CD4-positive, alpha-beta T cell (primary cell): ENCODE measurements at regions not wholly inside any gene's neighbourhood (a gene's known extent, or its start where the extent isn't known, plus 50 kb on each side); places are given as distances from the start of the nearest gene placed in this dataset.

Experiments
- ATAC-seq: fragments of 200-7000 bp; cut with Tn5 transposase; one replicate; pipeline ENCODE4 v1.10.0; 2022; ENCODE audit warnings: mild to moderate bottlenecking; ENCODE audit not compliant: poor library complexity
- CTCF ChIA-PET: fragments of 350-600 bp; sonication (Branson Sonifier 250); formaldehyde crosslinking; loops from one replicate; lab custom pipeline; 2021; ENCODE audit warnings: antibody characterized with exemption, inconsistent platforms; lab: Charles Lee
- POLR2A ChIA-PET: fragments of 350-600 bp; sonication (Branson Sonifier 250); formaldehyde crosslinking; loops from one replicate; lab custom pipeline; 2021; ENCODE audit warnings: antibody characterized with exemption, inconsistent platforms; lab: Charles Lee
- DNase-seq, 14 experiments: peaks; one replicate each; pipeline ENCODE4 v3.0.0-alpha.2; 2013 to 2020; ENCODE audit warnings: mixed read lengths in 2 of 14
- H3K27ac ChIP-seq, 2 donors: one replicate each; pipeline versions ENCODE4 v1.5.1 to v1.7.0; 2013; ENCODE audit warnings: low read length in 2 of 2, low read depth in 1 of 2, mild to moderate bottlenecking in 1 of 2
- H3K27me3 ChIP-seq, 2 experiments: 1 replicate in 1 of 2; 2 replicates in 1 of 2; pipeline versions ENCODE4 v1.6.1 to v1.7.0; 2013; ENCODE audit warnings: low read length in 2 of 2, control low read depth in 1 of 2, mild to moderate bottlenecking in 1 of 2, moderate library complexity in 1 of 2; ENCODE audit not compliant: insufficient read depth in 2 of 2, control insufficient read depth in 1 of 2
- H3K36me3 ChIP-seq: one replicate; pipeline ENCODE4 v1.6.1; 2013; ENCODE audit warnings: low read length, control low read depth; ENCODE audit not compliant: insufficient read depth
- H3K4me1 ChIP-seq: one replicate; pipeline ENCODE4 v1.6.1; 2013; ENCODE audit warnings: low read length, control low read depth; ENCODE audit not compliant: insufficient read depth
- H3K4me3 ChIP-seq: one replicate; pipeline ENCODE4 v1.5.1; 2013; ENCODE audit warnings: mild to moderate bottlenecking, low read length, moderate library complexity
- H3K9me3 ChIP-seq, 2 experiments: 1 replicate in 1 of 2; 2 replicates in 1 of 2; pipeline versions ENCODE4 v1.6.1 to v1.7.0; 2013; ENCODE audit warnings: low read length in 2 of 2, mild to moderate bottlenecking in 2 of 2, control low read depth in 1 of 2, moderate library complexity in 1 of 2; ENCODE audit not compliant: control insufficient read depth in 1 of 2, insufficient read depth in 1 of 2
- H3K27ac Mint-ChIP-seq: one replicate; pipeline ENCODE4 v1.8.0; 2020; ENCODE audit warnings: mixed read lengths
- H3K27me3 Mint-ChIP-seq: one replicate; pipeline ENCODE4 v1.8.0; 2021; ENCODE audit warnings: mixed read lengths
- H3K36me3 Mint-ChIP-seq: one replicate; pipeline ENCODE4 v1.8.0; 2021; ENCODE audit warnings: low read depth, mixed read lengths
- H3K4me1 Mint-ChIP-seq: one replicate; pipeline ENCODE4 v1.8.0; 2021; ENCODE audit warnings: low read depth, mixed read lengths
- H3K4me3 Mint-ChIP-seq: one replicate; pipeline ENCODE4 v1.8.0; 2020; ENCODE audit warnings: mild to moderate bottlenecking, mixed read lengths
- H3K9me3 Mint-ChIP-seq: one replicate; pipeline ENCODE4 v1.8.0; 2020; ENCODE audit warnings: mixed read lengths
- CTCF ChIP-seq: fragments of 200-600 bp; IDR thresholded peaks from one replicate; pipeline ENCODE4 v1.8.0; 2022; ENCODE audit warnings: antibody characterized with exemption, mild to moderate bottlenecking
- intact Hi-C, 2 experiments: fragments of 100-400 bp; cut with DNase I in 1 of 2; cut with micrococcal nuclease in 1 of 2; formaldehyde crosslinking; loops; one replicate each; pipeline versions ENCODE4 v1.15.1 to v1.9.0; 2023 to 2025; cut with DNase I, micrococcal nuclease

- Mint-ChIP-seq H3K36me3 (no peaks in the 10 kb centered on the region), H3K9me3 (no peaks in the 10 kb centered on the region), H3K27ac (no peak overlapping the region), H3K4me1 (peaks cover 5% of the 10 kb centered on the region), H3K27me3 (peaks cover 40% of the 10 kb centered on the region), H3K4me3 (no peak overlapping the region)
- Histone ChIP-seq H3K4me1 (no peaks in the 10 kb centered on the region), H3K36me3 (no peaks in the 10 kb centered on the region), H3K9me3 (no peaks in the 10 kb centered on the region), H3K27ac (no peak overlapping the region), H3K4me3 (no peak overlapping the region), H3K27me3 (peaks cover 2 to 3% of the 10 kb centered on the region in 2 experiments)
- DNase-seq (no peak), ATAC-seq (no peak)
- CTCF ChIA-PET = no interaction called here
- intact Hi-C loops = no loop called here
- no peak for TF ChIP-seq CTCF
- POLR2A ChIA-PET = no interaction called here
Observed at GRCh38 chr20:58072695-58073671, 155.5 kb downstream of the ANKRD60 start.

- no peak for ATAC-seq
- Mint-ChIP-seq H3K36me3 (no peaks in the 10 kb centered on the region), H3K27me3 (peaks cover 47% of the 10 kb centered on the region), H3K27ac (no peak overlapping the region), H3K4me3 (no peak overlapping the region), H3K4me1 (peaks cover 5% of the 10 kb centered on the region), H3K9me3 (no peaks in the 10 kb centered on the region)
- ChIA-PET CTCF (no interaction called here), POLR2A (no interaction called here)
- intact Hi-C loops = no loop called here
- Histone ChIP-seq H3K27ac (no peak overlapping the region), H3K4me1 (no peaks in the 10 kb centered on the region), H3K9me3 (no peaks in the 10 kb centered on the region), H3K4me3 (no peak overlapping the region), H3K27me3 (peaks cover 2 to 3% of the 10 kb centered on the region in 2 experiments), H3K36me3 (no peaks in the 10 kb centered on the region)
- TF ChIP-seq CTCF = no peak
- no peak for DNase-seq
Observed at GRCh38 chr20:58071991-58072390, 156.5 kb downstream of the ANKRD60 start.

GRCh38 chr20:58071298-58071697 lies 157.2 kb downstream of the ANKRD60 start:
- peaks cover 2 to 3% of the 10 kb centered on the region in 2 experiments for H3K27me3 ChIP-seq
- intact Hi-C loops = no loop called here
- Mint-ChIP-seq H3K4me1 (peaks cover 5% of the 10 kb centered on the region), H3K9me3 (no peaks in the 10 kb centered on the region), H3K4me3 (no peak overlapping the region), H3K36me3 (no peaks in the 10 kb centered on the region), H3K27ac (no peak overlapping the region), H3K27me3 (peaks cover 49% of the 10 kb centered on the region)
- H3K9me3 ChIP-seq = no peaks in the 10 kb centered on the region
- ChIA-PET CTCF (no interaction called here), POLR2A (no interaction called here)
- DNase-seq = no peak
- no peak overlapping the region for H3K27ac ChIP-seq
- no peak for TF ChIP-seq CTCF
- no peaks in the 10 kb centered on the region for H3K36me3 ChIP-seq
- no peaks in the 10 kb centered on the region for H3K4me1 ChIP-seq
- no peak overlapping the region for H3K4me3 ChIP-seq
- no peak for ATAC-seq
